GM18517 (cell line): ENCODE measurements at regions not wholly inside any gene's neighbourhood (a gene's known extent, or its start where the extent isn't known, plus 50 kb on each side); places are given as distances from the start of the nearest gene placed in this dataset.
"Not testable (repeated sequence)": the region's sequence is repeated elsewhere in the genome, so short reads cannot be mapped to it uniquely, and the experiment has no call there.

Source experiments
- ATAC-seq: cut with Tn5 transposase; IDR thresholded peaks from one replicate; pipeline ENCODE4 v1.9.1; 2021; ENCODE audit warnings: mild to moderate bottlenecking, moderate library complexity; ENCODE audit not compliant: unreplicated experiment

- no peak for ATAC-seq
Measured at GRCh38 chr21:36591326-36591970, 107.5 kb upstream of the SIM2 start.

GRCh38 chr21:36596174-36596573 is 102.7 kb upstream of the SIM2 start:
- no peak for ATAC-seq

GRCh38 chr21:36601362-36601761 is 97.6 kb upstream of the SIM2 start:
- no peak for ATAC-seq

GRCh38 chr21:36602735-36603134 is 96.2 kb upstream of the SIM2 start:
- ATAC-seq: no peak

- no peak for ATAC-seq
Measured at GRCh38 chr21:36603221-36603620, 95.7 kb upstream of the SIM2 start.

GRCh38 chr21:36605426-36605825 is 93.5 kb upstream of the SIM2 start:
- ATAC-seq: no peak

- ATAC-seq: no peak
Measured at GRCh38 chr21:36606287-36606982, 92.5 kb upstream of the SIM2 start.

GRCh38 chr21:36606983-36607325 is 92.0 kb upstream of the SIM2 start:
- no peak for ATAC-seq

- no peak for ATAC-seq
Measured at GRCh38 chr21:36608041-36608896, 90.6 kb upstream of the SIM2 start.

- no peak for ATAC-seq
Measured at GRCh38 chr21:36608897-36609225, 90.1 kb upstream of the SIM2 start.

- no peak for ATAC-seq
Measured at GRCh38 chr21:36609654-36610053, 89.3 kb upstream of the SIM2 start.

- no peak for ATAC-seq
Measured at GRCh38 chr21:36610201-36610600, 88.7 kb upstream of the SIM2 start.

- ATAC-seq: no peak
Measured at GRCh38 chr21:36610935-36611334, 88.0 kb upstream of the SIM2 start.

GRCh38 chr21:36611379-36611778 is 87.5 kb upstream of the SIM2 start:
- no peak for ATAC-seq

- ATAC-seq: no peak
Measured at GRCh38 chr21:36613059-36613458, 85.9 kb upstream of the SIM2 start.

GRCh38 chr21:36613554-36613953 is 85.4 kb upstream of the SIM2 start:
- ATAC-seq: no peak

- ATAC-seq: no peak
Measured at GRCh38 chr21:36615274-36615964, 83.5 kb upstream of the SIM2 start.

GRCh38 chr21:36616773-36617172 is 82.1 kb upstream of the SIM2 start:
- ATAC-seq: not testable (repeated sequence)

GRCh38 chr21:36621794-36622193 is 77.1 kb upstream of the SIM2 start:
- ATAC-seq: not testable (repeated sequence)

- no peak for ATAC-seq
Measured at GRCh38 chr21:36624105-36624504, 74.8 kb upstream of the SIM2 start.

- ATAC-seq: no peak
Measured at GRCh38 chr21:36626791-36627190, 72.1 kb upstream of the SIM2 start.
